H1 (cell line): ENCODE measurements at regions not wholly inside any gene's neighbourhood (a gene's known extent, or its start where the extent isn't known, plus 50 kb on each side); places are given as distances from the start of the nearest gene placed in this dataset.

Source experiments
- TF ChIP-seq, protein P1 (sequence below): fragments of 300-600 bp; sonication (generic); IDR thresholded peaks from 2 replicates; pipeline ENCODE4 v1.7.1; 2012; ENCODE audit warnings: low read length, moderate library complexity, mild to moderate bottlenecking, inconsistent platforms; ENCODE audit not compliant: insufficient replicate concordance

DNA sequence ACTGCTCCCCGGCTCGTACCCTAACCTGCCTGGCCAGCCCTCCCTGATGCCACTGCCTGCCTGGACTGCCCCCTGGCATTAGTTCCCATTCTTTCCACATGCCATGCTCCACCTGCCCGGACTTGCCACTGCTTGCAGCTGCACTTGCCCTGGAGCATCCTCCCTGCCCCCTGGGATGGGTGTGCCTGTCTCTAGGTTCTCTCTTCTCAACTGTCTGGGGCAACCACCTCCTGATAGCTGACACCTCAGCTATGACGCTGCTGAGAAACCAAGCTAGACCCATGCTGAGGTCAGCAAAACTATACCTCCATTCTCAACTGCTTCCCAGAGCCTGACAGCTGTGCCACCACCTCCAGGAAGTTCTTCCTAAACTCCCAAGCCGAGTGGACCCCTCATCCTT, 72.1 kb downstream of the PERP start (continued):
- TF ChIP-seq, protein P1, sequence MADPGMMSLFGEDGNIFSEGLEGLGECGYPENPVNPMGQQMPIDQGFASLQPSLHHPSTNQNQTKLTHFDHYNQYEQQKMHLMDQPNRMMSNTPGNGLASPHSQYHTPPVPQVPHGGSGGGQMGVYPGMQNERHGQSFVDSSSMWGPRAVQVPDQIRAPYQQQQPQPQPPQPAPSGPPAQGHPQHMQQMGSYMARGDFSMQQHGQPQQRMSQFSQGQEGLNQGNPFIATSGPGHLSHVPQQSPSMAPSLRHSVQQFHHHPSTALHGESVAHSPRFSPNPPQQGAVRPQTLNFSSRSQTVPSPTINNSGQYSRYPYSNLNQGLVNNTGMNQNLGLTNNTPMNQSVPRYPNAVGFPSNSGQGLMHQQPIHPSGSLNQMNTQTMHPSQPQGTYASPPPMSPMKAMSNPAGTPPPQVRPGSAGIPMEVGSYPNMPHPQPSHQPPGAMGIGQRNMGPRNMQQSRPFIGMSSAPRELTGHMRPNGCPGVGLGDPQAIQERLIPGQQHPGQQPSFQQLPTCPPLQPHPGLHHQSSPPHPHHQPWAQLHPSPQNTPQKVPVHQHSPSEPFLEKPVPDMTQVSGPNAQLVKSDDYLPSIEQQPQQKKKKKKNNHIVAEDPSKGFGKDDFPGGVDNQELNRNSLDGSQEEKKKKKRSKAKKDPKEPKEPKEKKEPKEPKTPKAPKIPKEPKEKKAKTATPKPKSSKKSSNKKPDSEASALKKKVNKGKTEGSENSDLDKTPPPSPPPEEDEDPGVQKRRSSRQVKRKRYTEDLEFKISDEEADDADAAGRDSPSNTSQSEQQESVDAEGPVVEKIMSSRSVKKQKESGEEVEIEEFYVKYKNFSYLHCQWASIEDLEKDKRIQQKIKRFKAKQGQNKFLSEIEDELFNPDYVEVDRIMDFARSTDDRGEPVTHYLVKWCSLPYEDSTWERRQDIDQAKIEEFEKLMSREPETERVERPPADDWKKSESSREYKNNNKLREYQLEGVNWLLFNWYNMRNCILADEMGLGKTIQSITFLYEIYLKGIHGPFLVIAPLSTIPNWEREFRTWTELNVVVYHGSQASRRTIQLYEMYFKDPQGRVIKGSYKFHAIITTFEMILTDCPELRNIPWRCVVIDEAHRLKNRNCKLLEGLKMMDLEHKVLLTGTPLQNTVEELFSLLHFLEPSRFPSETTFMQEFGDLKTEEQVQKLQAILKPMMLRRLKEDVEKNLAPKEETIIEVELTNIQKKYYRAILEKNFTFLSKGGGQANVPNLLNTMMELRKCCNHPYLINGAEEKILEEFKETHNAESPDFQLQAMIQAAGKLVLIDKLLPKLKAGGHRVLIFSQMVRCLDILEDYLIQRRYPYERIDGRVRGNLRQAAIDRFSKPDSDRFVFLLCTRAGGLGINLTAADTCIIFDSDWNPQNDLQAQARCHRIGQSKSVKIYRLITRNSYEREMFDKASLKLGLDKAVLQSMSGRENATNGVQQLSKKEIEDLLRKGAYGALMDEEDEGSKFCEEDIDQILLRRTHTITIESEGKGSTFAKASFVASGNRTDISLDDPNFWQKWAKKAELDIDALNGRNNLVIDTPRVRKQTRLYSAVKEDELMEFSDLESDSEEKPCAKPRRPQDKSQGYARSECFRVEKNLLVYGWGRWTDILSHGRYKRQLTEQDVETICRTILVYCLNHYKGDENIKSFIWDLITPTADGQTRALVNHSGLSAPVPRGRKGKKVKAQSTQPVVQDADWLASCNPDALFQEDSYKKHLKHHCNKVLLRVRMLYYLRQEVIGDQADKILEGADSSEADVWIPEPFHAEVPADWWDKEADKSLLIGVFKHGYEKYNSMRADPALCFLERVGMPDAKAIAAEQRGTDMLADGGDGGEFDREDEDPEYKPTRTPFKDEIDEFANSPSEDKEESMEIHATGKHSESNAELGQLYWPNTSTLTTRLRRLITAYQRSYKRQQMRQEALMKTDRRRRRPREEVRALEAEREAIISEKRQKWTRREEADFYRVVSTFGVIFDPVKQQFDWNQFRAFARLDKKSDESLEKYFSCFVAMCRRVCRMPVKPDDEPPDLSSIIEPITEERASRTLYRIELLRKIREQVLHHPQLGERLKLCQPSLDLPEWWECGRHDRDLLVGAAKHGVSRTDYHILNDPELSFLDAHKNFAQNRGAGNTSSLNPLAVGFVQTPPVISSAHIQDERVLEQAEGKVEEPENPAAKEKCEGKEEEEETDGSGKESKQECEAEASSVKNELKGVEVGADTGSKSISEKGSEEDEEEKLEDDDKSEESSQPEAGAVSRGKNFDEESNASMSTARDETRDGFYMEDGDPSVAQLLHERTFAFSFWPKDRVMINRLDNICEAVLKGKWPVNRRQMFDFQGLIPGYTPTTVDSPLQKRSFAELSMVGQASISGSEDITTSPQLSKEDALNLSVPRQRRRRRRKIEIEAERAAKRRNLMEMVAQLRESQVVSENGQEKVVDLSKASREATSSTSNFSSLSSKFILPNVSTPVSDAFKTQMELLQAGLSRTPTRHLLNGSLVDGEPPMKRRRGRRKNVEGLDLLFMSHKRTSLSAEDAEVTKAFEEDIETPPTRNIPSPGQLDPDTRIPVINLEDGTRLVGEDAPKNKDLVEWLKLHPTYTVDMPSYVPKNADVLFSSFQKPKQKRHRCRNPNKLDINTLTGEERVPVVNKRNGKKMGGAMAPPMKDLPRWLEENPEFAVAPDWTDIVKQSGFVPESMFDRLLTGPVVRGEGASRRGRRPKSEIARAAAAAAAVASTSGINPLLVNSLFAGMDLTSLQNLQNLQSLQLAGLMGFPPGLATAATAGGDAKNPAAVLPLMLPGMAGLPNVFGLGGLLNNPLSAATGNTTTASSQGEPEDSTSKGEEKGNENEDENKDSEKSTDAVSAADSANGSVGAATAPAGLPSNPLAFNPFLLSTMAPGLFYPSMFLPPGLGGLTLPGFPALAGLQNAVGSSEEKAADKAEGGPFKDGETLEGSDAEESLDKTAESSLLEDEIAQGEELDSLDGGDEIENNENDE: no peak
- TF ChIP-seq, all 59 proteins: peak for 0
